Esophagus muscularis mucosa (tissue), 4 donors: ENCODE measurements at regions not wholly inside any gene's neighbourhood (a gene's known extent, or its start where the extent isn't known, plus 50 kb on each side); places are given as distances from the start of the nearest gene placed in this dataset.

Source experiments
- DNase-seq: peaks from one replicate; pipeline ENCODE4 v3.0.0-alpha.2; 2017; ENCODE audit errors: extremely low spot score
- H3K27ac ChIP-seq, 4 donors: fragments of 200-600 bp; sonication (generic); replicated peaks in 1 of 4; 1 replicate in 3 of 4; 2 replicates in 1 of 4; pipeline ENCODE4 v1.5.1; 2016 to 2019; ENCODE audit warnings: mild to moderate bottlenecking in 1 of 4
- H3K27me3 ChIP-seq, 4 donors: fragments of 200-600 bp; sonication (generic); one replicate each; pipeline versions ENCODE4 v1.5.1 to v1.6.0; 2016 to 2019
- H3K36me3 ChIP-seq, 4 donors: fragments of 200-600 bp; sonication (generic); one replicate each; pipeline ENCODE4 v1.5.1; 2016 to 2019
- H3K4me1 ChIP-seq, 4 donors: fragments of 200-600 bp; sonication (generic); one replicate each; pipeline ENCODE4 v1.5.1; 2016 to 2019
- H3K4me3 ChIP-seq, 4 donors: fragments of 200-600 bp; sonication (generic); 1 replicate in 2 of 4; 2 replicates in 2 of 4; pipeline ENCODE4 v1.5.1; 2016 to 2019; ENCODE audit warnings: mild to moderate bottlenecking in 4 of 4, moderate library complexity in 1 of 4
- H3K9me3 ChIP-seq, 4 donors: fragments of 200-600 bp; sonication (generic); 1 replicate in 3 of 4; 2 replicates in 1 of 4; pipeline ENCODE4 v1.5.1; 2016 to 2019
- CTCF ChIP-seq, 3 experiments: fragments of 200-600 bp in 2 of 3; fragments of 450-650 bp in 1 of 3; sonication (generic) in 2 of 3; IDR thresholded peaks; one replicate each; pipeline ENCODE4 v1.5.1; 2017 to 2019; ENCODE audit warnings: antibody characterized with exemption in 3 of 3, mild to moderate bottlenecking in 2 of 3, moderate library complexity in 1 of 3
- EP300 ChIP-seq: sonication (generic); formaldehyde crosslinking; IDR thresholded peaks from one replicate; pipeline ENCODE4 v1.6.1; 2017; ENCODE audit warnings: antibody characterized with exemption
- POLR2A ChIP-seq: fragments of 450-650 bp; IDR thresholded peaks from one replicate; pipeline ENCODE4 v1.6.1; 2017; ENCODE audit warnings: antibody characterized with exemption, moderate library complexity, mild to moderate bottlenecking, low read depth
- POLR2AphosphoS5 ChIP-seq, 2 donors: sonication (generic); formaldehyde crosslinking; IDR thresholded peaks; one replicate each; pipeline ENCODE4 v1.6.1; 2017; ENCODE audit warnings: antibody characterized with exemption in 2 of 2
- WGBS: methylation state at CpG from one replicate; pipeline ENCODE4 v1.1.5; 2018; 5-methylcytosine and 5-hydroxymethylcytosine counted together
- intact Hi-C: fragments of 100-400 bp; cut with DNase I; formaldehyde crosslinking; loops from one replicate; pipeline ENCODE4 v1.15.1; 2023

GRCh38 chr9:120261419-120261818 is 318.5 kb downstream of the CDK5RAP2 start:
- Histone ChIP-seq H3K27ac (no peak overlapping the region), H3K4me1 (no peaks in the 10 kb centered on the region), H3K9me3 (no peaks in the 10 kb centered on the region), H3K36me3 (no peaks in the 10 kb centered on the region), H3K4me3 (no peak overlapping the region), H3K27me3 (no peaks in the 10 kb centered on the region)
- no peak for TF ChIP-seq POLR2A
- TF ChIP-seq CTCF (IDR thresholded peaks at IDR 0.05) = no peak
- no peak for TF ChIP-seq POLR2AphosphoS5 (IDR thresholded peaks at IDR 0.05)
- TF ChIP-seq EP300 = no peak
- no peak for DNase-seq
- 81% methylated on average over 6 of the region's 6 CpGs for WGBS
- intact Hi-C loops = no loop called here

DNA sequence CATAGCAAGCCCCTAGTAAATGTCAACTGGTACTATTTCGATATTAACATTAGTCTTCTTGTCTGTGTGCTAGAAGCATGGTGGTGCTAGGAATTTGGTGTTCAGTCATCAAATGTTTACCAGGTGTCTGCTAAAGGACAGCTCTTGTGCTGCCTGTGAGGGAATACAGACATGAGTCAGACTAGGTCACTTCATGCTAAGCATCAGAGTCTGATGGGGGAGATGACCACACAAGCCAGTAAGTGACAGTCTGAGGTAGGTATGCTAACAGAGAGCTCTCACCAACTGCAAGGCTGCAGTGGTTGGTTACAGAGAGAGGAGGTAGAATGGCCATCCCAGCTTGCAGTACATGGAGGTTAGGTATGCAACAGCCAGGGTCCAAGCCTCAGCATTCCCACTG is 320.9 kb downstream of the CDK5RAP2 start:
- no peak for DNase-seq
- H3K36me3 ChIP-seq = no peaks in the 10 kb centered on the region
- intact Hi-C loops = no loop called here
- H3K27me3 ChIP-seq = no peaks in the 10 kb centered on the region
- TF ChIP-seq EP300 = no peak
- no peak for TF ChIP-seq POLR2AphosphoS5 (IDR thresholded peaks at IDR 0.05)
- TF ChIP-seq POLR2A = no peak
- TF ChIP-seq CTCF (IDR thresholded peaks at IDR 0.05) = no peak
- no peaks in the 10 kb centered on the region for H3K9me3 ChIP-seq
- no peak overlapping the region for H3K4me3 ChIP-seq
- WGBS = 100% methylated on average over 1 of the region's 1 CpG
- no peak overlapping the region for H3K27ac ChIP-seq
- no peaks in the 10 kb centered on the region for H3K4me1 ChIP-seq

GRCh38 chr9:120258096-120258495 is 321.9 kb downstream of the CDK5RAP2 start:
- no peak for DNase-seq
- 64% methylated on average over 3 of the region's 3 CpGs for WGBS
- Histone ChIP-seq H3K36me3 (no peaks in the 10 kb centered on the region), H3K4me3 (no peak overlapping the region), H3K27me3 (peaks cover 0 to 2% (median 0%) of the 10 kb centered on the region in 4 donors), H3K4me1 (no peaks in the 10 kb centered on the region), H3K27ac (no peak overlapping the region), H3K9me3 (no peaks in the 10 kb centered on the region)
- intact Hi-C loops = no loop called here
- TF ChIP-seq POLR2A (no peak), EP300 (no peak), POLR2AphosphoS5 (IDR thresholded peaks at IDR 0.05) (no peak), CTCF (IDR thresholded peaks at IDR 0.05) (no peak)

DNA sequence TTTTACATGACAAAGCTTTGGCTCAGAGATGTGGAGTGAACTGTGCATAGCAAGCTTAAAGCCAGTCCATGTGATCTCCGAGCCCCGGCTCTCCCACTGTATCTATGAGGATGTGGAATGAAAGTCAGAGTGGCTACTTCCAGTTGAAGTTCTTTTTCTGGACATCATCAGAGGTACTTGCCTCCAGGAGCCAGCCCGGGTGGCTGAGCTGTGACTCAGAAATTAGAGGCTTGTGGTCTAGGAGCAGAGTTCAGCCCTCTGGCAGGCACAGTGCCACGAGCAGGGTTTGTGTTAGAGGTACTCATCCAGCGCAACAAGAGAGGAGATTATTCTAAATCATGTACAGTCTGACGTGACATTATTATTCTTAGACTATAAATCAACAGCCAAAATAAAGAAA is 322.5 kb downstream of the CDK5RAP2 start:
- Histone ChIP-seq H3K4me1 (no peaks in the 10 kb centered on the region), H3K36me3 (no peaks in the 10 kb centered on the region), H3K27me3 (peaks cover 0 to 5% (median 0%) of the 10 kb centered on the region in 4 donors), H3K9me3 (no peaks in the 10 kb centered on the region), H3K27ac (no peak overlapping the region), H3K4me3 (no peak overlapping the region)
- intact Hi-C loops = no loop called here
- DNase-seq = no peak
- 88% methylated on average over 6 of the region's 6 CpGs for WGBS
- TF ChIP-seq EP300 (no peak), POLR2A (no peak), POLR2AphosphoS5 (IDR thresholded peaks at IDR 0.05) (no peak), CTCF (IDR thresholded peaks at IDR 0.05) (no peak)

DNA sequence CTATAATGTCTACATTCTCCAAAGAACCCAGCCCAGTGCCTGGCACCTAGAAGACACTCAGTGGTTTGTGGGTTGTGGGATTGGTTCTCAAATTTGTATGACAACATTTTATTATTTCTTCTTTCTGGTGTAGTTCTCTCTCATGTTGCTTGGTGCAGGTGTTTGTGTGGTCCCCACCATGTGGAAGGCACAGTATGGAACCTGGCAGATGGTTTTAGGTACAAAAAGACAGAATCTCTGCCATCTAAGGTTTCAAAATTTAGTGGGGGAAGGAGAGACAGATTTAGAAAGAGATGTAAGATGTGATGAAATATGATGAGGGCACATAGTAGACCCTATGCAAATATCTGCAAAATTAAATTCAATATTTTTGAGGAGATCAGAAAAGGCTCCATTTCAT is 323.8 kb downstream of the CDK5RAP2 start:
- intact Hi-C loops = no loop called here
- no peaks in the 10 kb centered on the region for H3K36me3 ChIP-seq
- no peak overlapping the region for H3K4me3 ChIP-seq
- peaks cover 0 to 5% (median 0%) of the 10 kb centered on the region in 4 donors for H3K9me3 ChIP-seq
- H3K27ac ChIP-seq = no peak overlapping the region
- no peak for DNase-seq
- TF ChIP-seq POLR2AphosphoS5 (IDR thresholded peaks at IDR 0.05) = no peak
- H3K4me1 ChIP-seq = no peaks in the 10 kb centered on the region
- H3K27me3 ChIP-seq = peaks cover 0 to 5% (median 0%) of the 10 kb centered on the region in 4 donors
